NOMO-1 treated with dmso at 0.1 percent for 144 hours (cell line): ENCODE measurements at regions not wholly inside any gene's neighbourhood (a gene's known extent, or its start where the extent isn't known, plus 50 kb on each side); places are given as distances from the start of the nearest gene placed in this dataset.
"Not testable (repeated sequence)": the region's sequence is repeated elsewhere in the genome, so short reads cannot be mapped to it uniquely, and the experiment has no call there.

Source experiments
- DNase-seq: peaks from one replicate; lab custom pipeline; 2025; ENCODE audit not compliant: unreplicated experiment; lab: John Stamatoyannopoulos, UW

- no peak for DNase-seq
Measured at GRCh38 chr6:145546265-145546664, 189.1 kb downstream of the EPM2A start.

DNA sequence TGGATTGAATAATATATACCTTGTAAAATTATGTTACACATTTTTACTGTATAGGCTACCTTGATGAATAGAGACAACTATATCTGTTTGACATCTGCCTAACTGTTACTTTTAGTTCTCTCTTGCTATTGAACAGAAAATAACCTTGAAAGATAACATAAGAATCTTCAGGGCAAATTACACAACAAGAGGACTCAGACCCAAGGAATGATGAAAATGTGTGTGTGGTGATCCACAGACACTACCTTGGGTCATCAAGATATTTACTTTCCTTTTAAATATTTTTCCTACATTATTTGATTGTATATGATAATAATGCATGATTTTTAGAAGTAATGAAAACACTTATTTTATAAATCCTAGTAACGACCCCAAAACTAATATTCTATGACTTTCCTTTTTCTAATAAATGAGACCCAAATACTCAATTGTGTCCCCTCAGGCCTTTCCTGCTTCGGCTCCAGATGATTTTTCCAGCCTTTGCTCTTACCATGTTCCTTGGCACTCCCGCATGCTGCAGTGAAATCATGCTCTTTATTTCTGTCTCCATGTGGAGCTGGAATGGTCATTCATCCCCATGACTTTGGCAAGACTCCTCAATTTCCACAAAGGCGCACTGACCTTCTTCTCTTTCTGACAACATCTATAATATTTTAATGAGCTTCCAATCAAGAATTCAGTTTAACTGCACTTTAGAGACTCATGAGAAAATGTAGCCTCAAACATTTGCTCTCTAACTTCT is 187.6 kb downstream of the EPM2A start:
- no peak for DNase-seq

- DNase-seq: no peak
Measured at GRCh38 chr6:145548933-145549648, 186.2 kb downstream of the EPM2A start.

- no peak for DNase-seq
Measured at GRCh38 chr6:145551164-145551563, 184.2 kb downstream of the EPM2A start.

GRCh38 chr6:145555084-145555483 is 180.2 kb downstream of the EPM2A start:
- DNase-seq: no peak

DNA sequence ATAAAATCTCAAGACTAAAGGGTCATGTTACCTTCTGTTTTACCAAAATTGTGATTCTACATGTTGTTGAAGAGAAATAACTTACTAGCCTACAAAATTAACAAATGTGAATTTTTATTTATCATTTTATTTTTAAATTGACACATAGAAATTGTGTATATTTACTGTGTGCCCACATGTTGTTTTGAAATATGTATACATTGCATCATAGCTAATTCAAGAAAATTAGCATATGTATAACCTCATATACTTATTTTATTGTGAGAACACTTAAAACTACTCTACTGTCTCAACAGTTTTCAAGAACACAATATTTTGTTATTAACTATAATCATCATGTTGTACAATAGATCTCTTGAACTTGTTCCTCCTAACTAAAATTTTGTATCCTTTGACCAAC is 177.8 kb downstream of the EPM2A start:
- DNase-seq: no peak

DNA sequence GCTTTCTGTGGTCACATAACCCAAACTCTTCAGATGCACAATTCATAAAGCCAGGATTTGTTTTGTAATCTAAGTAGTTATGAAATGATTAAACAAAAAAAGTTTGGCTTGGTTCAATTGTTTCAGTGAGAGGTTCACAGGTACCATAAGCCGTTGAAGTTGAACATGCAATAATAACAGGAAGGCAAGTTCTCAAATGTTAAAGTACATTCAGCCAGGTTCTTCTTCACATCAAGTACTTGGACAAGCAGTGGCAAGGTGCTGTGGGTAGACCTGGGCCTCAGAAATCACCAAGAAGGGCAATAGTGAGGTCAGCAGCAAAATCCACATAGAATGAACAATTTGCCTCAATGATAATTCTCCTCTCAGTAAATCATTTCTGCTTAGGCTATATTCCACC is 175.5 kb downstream of the EPM2A start:
- no peak for DNase-seq

DNA sequence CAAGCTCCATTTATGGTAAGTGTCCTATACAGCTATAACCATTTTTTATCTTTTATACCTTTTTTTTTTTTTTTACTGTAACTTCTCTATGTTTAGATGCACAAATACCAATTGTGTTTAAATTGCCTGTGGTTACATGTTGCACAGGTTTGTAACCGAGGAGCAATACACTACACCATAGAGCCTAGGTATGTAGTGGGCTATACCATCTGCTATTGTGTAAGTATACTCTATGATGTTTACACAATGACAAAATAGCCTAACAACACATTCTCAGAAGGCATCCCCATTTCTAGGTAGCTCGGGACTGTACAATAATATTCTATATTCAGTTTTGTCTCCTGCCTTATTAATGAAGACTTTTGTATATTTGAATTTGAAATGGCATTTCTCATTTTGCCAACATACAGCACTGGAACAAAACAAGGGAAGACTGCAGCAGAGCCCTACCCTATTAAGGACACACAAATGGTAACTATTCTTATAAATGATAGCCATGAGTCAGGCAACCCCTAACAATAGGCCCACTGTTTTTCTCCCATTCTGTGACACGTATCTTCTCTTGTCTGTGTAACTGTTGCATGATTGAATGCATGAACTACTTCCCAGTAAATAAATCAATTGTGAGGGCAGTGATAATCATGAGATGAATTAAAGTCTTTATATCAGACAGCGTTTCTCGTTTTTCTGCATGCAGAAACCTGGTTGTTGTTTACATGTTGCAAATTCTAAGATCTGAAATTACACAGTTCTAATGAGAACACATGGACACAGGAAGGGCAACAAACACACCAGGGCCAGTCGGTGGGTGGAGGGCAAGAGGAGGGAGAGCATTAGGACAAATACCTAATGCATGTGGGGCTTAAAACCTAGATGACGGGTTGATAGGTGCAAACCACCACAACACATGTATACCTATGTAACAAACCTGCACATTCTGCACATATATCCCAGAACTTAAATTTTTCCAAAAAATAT is 173.9 kb downstream of the EPM2A start:
- no peak for DNase-seq

- peak; percentile 25 for DNase-seq
Measured at GRCh38 chr6:145562771-145563615, 172.3 kb downstream of the EPM2A start.

DNA sequence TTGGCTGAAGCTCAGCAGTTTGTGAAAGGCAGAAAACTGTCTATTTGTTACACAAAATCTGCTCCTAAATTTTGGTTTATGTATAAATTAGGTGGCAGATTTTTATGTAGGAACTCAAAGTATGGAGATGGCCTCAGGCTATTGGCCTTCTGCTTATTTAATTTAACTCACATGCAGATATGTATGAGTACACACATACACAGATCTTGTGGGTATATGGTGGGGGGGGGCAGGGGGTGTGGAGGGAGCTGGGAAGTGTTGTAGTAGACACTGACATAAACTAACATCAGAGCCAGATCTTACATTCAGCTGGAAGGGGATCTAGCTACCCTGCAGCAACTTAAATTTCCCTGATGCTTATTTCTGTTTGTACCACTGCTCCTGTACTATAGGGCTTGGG is 170.8 kb downstream of the EPM2A start:
- no peak for DNase-seq

DNA sequence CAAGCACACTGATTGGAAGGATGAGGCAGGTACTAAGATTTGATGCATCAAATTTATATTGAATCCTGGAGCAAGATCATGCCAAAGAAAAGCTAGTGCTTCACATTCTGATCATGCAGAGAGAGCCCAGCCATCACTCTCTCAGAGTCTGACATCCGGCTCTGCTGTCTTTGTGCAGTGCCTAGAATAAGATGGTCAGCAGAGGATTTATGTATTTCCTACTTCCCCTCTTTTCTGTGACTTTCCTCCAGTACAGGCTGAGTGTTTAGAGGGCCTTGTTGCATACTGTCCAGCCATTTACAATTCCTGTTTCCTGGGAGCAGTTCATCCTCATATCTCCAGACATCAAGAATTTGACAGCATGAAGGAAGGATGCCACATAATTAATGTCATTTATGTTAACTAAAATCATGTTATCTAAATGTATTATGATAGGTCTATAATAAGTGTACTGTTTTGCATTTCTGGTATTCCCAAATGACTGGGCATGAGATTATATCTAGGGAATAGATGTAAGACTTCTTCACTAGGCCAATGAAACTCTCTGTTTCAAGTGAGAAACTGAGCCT is 167.6 kb downstream of the EPM2A start:
- no peak for DNase-seq

GRCh38 chr6:145569140-145569539 is 166.2 kb downstream of the EPM2A start:
- no peak for DNase-seq

GRCh38 chr6:145570336-145570735 is 165.0 kb downstream of the EPM2A start:
- DNase-seq: not testable (repeated sequence)

- not testable (repeated sequence) for DNase-seq
Measured at GRCh38 chr6:145574269-145574668, 161.1 kb downstream of the EPM2A start.
